ENCODE measurements at regions not wholly inside any gene's neighbourhood (a gene's known extent, or its start where the extent isn't known, plus 50 kb on each side); places are given as distances from the start of the nearest gene placed in this dataset.
"Not testable (repeated sequence)": the region's sequence is repeated elsewhere in the genome, so short reads cannot be mapped to it uniquely, and the experiment has no call there.

- no peak for FAIRE-seq
These were observed 167.9 kb upstream of the MOCS2 start for GRCh38 chr5:53277491-53277890.

GRCh38 chr5:53287573-53287972 is 178.0 kb upstream of the MOCS2 start:
- FAIRE-seq = no peak

GRCh38 chr5:53288511-53288910 is 179.0 kb upstream of the MOCS2 start:
- no peak for FAIRE-seq

GRCh38 chr5:53291047-53291446 is 181.5 kb upstream of the MOCS2 start:
- no peak for FAIRE-seq

- no peak for FAIRE-seq
These were observed 182.0 kb upstream of the MOCS2 start for GRCh38 chr5:53291528-53291927.

GRCh38 chr5:53298841-53299240 is 181.6 kb upstream of the FST start:
- FAIRE-seq = no peak

GRCh38 chr5:53302529-53302928 is 177.9 kb upstream of the FST start:
- FAIRE-seq = no peak

- no peak for FAIRE-seq
These were observed 177.3 kb upstream of the FST start for GRCh38 chr5:53303105-53303504.

GRCh38 chr5:53305316-53305715 is 175.1 kb upstream of the FST start:
- not testable (repeated sequence) for FAIRE-seq

- no peak for FAIRE-seq
These were observed 170.8 kb upstream of the FST start for GRCh38 chr5:53309653-53310052.

GRCh38 chr5:53311681-53312080 is 168.7 kb upstream of the FST start:
- FAIRE-seq = no peak

GRCh38 chr5:53313145-53313544 is 167.3 kb upstream of the FST start:
- FAIRE-seq = no peak

- no peak for FAIRE-seq
These were observed 162.1 kb upstream of the FST start for GRCh38 chr5:53318303-53318702.

- FAIRE-seq = no peak
These were observed 161.1 kb upstream of the FST start for GRCh38 chr5:53319315-53319714.

- FAIRE-seq = no peak
These were observed 159.4 kb upstream of the FST start for GRCh38 chr5:53321073-53321472.

GRCh38 chr5:53321721-53322120 is 158.7 kb upstream of the FST start:
- no peak for FAIRE-seq

GRCh38 chr5:53322257-53322656 is 158.2 kb upstream of the FST start:
- FAIRE-seq = no peak

- FAIRE-seq = no peak
These were observed 156.9 kb upstream of the FST start for GRCh38 chr5:53323511-53323910.

GRCh38 chr5:53323943-53324642 is 156.3 kb upstream of the FST start:
- no peak for FAIRE-seq

GRCh38 chr5:53326424-53327153 is 153.8 kb upstream of the FST start:
- FAIRE-seq = no peak

GRCh38 chr5:53327811-53328334 is 152.6 kb upstream of the FST start:
- no peak for FAIRE-seq

GRCh38 chr5:53330491-53330890 is 149.9 kb upstream of the FST start:
- no peak for FAIRE-seq

GRCh38 chr5:53331463-53331862 is 149.0 kb upstream of the FST start:
- FAIRE-seq = no peak

- FAIRE-seq = no peak
These were observed 147.3 kb upstream of the FST start for GRCh38 chr5:53333160-53333559.
